UCSD-AML1 (cell line): ENCODE measurements at regions not wholly inside any gene's neighbourhood (a gene's known extent, or its start where the extent isn't known, plus 50 kb on each side); places are given as distances from the start of the nearest gene placed in this dataset.
A peak's percentile ranks its signal among the peaks of the same experiment; 100 is the strongest.

Source experiments
- DNase-seq: peaks from one replicate; lab custom pipeline; 2025; ENCODE audit not compliant: unreplicated experiment; lab: John Stamatoyannopoulos, UW

DNA sequence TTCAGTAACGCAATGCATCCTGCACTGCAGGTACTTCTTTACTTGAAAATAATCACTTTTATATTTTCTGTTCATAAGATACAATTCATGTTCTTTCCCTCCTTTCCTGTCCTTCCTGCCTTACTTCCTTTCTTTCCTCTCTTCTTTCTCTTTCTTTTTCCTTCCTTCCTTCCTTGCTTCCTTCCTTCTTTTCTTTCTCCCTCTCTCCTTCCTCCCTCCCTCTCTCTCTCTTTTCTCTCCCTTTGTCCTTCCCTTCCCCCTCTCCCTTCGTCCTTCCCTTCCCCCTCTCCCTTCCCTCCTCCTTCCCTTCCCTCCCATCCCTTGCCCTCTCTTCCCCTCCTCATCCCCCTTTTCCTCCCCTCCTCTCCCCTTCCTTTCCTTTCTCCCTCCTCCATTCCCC, 227.8 kb upstream of the KLF6 start:
- no peak for DNase-seq

DNA sequence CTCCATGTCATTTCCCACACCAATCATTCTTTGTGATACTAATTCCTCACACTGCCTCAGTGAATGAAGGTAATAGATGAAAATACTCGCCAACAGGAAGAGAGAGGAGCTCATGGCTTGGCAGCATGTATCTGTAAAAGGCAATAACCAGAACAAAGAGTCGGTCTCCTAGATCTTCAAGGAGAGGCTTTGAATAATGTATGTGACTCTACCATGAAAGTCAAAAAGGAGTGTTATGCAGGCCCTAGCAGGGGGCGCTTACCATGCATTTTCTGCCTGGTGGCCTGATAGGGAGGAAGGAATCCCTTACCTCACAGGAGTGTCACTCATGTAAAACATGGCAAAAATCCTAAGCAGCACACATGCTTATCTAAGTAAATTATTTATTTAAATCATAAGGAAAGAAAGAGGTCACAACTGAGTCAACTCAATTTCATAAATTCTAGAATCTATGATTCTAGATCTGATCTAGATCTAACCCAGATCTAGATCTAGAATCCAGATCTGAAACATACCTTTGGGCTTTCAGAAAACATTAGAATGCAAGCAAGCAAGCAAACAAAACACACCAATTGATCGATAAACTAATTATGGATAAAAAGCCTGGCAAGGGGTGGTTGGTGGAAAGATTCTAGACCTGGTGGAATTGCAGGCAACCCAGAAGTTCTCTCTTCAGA, 226.3 kb upstream of the KLF6 start:
- no peak for DNase-seq

DNA sequence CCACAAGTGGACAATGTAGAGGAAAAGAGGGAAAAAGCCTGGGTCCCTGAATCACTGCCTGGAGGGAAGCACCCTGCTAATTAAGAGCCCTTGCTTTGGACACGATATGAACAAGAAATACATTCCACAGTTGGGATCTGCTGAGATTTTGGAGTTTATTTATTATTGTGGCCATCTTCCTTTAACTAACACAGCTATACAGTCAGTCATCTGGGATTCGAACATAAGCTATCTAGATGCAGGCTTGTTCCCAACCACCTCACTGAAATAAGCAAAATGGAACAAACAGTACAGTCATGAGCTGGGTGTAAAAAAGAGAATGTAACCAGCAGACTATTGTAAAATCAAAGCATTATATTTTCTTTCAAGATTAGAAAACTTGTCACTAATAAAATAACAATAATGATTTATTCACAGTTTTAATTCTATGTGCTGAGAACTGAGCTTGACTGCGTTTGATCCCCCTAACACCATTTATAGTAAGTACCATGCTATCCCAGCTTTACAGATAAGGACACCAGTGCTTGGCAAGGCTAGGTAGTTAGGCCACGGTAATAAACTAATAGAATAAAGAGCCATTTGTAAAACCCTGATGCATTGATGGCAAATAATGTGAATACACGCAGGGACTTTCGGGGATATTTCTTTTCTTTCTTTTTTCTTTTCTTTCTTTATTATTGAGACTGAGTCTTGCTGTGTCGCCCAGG, 223.8 kb upstream of the KLF6 start:
- no peak for DNase-seq

DNA sequence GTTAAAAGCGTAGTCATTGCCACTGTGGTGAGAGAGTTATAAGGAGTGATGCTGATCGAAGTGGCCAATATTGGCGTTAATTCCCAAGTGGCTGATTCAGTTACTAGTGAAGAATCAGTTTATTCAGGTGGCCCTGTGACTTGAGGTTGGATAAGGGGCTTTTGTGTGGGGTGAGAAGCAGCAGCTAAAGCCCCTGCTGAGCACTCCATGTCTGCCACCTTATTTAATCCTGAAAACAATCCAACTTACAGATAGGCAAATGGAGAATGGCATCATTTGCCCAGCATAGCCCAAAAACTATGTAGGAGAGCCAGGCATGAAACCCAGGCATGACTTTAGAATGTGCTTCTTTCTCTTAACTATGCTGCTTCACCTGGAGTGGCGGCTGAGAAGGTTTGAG, 222.8 kb upstream of the KLF6 start:
- DNase-seq, result no peak

DNA sequence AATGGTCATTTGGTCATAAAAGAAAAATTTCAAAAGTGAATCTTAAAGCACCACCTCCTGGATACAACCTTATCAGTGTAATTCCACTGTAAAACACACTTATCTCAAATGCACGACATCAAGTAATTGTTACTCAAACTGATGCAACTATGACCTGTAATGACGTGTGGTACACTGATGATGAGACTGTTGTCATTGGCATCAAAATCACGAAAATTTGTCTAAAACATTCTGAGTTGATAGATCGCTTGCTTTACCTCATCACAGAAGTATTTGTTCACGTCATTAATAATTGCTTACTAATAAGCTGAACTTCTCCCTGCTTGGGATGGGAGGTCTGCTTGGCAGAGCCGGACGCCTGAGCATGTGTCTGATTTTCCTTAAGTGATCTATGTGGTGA, 221.8 kb upstream of the KLF6 start:
- no peak for DNase-seq

DNA sequence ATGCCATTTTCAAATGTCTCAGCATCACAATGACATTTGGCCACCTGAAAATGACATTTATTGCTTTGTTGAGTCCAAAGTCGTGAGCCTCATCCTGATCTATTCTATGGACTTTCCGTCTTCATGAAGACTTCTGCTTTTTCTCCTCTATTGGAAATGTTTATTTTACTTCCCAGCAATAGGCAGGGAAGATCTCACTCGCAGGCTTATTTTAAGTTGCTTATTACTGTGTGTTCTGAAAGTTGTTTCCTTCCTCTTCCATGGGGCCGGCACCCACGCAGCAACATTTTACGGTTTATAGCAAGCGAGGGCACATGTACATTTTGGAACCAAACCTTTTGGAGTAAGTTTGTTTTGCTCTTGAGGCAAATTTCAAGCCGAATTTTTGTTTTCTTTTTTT, 221.0 kb upstream of the KLF6 start:
- peak; percentile 43 for DNase-seq

DNA sequence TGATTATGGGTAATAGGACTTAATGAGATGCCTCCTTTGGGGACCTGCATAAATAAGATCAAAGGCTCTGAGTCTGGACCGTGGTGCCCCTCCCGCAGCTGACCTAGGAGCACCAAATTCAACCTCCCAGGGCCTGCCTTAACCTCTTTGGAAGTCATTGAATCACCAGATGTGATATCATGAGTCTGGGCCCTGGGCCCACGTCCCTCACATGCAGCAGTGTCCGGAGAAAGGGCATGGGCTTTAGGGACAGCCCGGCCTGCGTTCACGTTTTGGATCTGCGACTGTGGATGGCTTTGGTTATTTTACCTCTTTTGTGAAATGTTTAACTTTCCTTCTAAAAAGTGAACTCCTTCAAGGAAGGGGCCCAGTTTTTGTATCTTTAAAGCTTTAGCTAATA, 220.0 kb upstream of the KLF6 start:
- no peak for DNase-seq

DNA sequence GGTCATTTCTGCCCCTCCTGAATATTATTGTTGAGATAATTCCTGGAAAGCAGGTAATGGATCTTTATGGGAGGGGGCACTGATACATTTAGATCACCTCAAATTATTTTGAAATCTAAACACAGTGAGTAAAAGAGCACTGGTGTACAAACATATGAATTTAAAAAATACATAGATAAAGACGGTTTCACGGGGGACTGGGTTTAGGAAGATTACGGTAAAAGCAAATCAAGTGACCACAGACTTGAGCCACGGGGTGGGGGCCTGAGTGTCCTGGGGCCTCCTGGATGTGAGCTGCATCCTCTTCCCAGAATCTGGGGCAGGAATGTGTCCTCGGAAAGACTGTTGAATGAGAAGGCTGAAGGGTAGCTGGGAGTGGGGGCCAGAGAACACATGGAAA, 219.1 kb upstream of the KLF6 start:
- no peak for DNase-seq

DNA sequence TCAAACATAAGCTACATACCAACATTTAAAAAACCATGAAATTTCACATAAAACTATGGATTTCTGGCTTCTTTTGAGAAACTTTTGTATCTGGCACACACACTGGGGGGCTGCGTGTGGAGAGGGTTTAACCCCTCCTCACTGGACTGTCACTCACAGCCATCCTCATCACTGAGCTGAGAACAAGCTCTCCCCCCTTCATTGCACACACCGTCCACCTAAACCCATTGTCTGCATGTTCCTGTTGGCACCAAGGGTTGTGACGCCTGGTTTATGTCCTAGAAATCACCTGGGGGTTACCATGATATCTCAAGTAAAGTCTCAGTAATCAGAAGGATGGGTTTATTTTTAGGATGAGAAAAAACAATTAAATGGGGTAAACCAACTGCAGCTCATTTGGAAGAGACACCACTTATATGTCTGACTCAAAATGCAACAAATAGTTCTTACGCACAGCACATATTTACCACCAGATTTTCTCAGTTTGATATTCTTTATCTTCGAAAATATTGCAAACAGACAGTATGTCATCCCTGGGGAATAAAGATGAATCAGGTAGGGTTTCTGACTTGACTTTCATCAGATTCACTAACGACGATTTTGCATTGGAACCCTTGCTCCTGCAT, 218.5 kb upstream of the KLF6 start:
- DNase-seq, result no peak

DNA sequence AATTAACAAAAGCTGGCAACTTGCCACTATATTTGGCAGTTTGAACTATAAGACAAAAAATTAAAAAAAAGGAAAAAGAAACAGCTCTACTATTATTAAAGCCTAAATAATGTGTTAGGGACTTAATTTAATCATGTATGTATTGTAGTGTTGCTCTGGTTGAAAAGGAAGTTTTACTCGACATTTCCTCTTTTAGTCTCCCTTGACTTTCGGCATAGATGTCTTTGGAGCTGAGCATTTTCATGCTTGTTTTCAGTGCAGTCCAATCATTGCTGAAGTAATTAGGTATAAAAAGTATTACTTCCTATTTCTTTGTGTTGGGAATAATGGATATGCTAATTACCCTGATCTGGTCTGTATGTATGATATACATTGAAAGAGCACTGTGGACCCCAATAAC, 216.8 kb upstream of the KLF6 start:
- DNase-seq, result no peak

DNA sequence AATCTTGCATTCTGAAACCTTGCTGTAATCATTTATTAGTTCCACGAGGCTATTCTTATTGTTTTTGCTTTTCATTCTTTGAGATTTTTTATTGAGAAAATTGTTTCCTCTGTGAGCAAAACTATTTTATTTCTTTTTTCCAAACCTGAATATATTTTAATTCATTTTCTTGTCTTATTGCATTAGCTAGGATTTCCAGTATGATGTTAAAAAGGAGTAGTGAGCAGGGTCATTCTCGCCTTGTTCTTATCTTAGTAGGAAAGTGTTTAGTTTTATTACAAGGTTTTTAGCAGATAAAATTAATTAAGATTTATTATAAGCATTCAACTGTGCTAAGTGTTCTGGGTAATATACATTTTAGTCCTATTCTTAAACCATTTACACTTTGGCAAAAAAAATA, 214.6 kb upstream of the KLF6 start:
- no peak for DNase-seq

DNA sequence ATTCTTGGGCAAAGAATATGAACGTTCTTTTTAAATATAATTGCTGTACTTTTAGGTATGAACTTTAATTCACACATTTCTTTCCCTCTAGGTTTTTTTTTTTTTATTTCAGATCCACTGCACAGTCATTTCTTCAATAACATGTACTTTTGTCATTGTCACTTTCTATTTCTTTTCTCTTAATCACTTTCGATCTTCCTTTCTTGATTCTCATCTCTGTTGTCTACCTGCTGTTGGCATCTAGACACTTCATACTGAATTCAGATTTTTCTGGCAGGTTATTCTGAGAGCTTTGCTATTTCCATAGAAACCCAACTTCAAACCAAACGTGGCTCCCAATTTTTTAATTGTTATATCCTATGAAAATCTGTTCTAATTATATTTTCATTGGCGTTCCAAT, 211.7 kb upstream of the KLF6 start:
- DNase-seq, result no peak

DNA sequence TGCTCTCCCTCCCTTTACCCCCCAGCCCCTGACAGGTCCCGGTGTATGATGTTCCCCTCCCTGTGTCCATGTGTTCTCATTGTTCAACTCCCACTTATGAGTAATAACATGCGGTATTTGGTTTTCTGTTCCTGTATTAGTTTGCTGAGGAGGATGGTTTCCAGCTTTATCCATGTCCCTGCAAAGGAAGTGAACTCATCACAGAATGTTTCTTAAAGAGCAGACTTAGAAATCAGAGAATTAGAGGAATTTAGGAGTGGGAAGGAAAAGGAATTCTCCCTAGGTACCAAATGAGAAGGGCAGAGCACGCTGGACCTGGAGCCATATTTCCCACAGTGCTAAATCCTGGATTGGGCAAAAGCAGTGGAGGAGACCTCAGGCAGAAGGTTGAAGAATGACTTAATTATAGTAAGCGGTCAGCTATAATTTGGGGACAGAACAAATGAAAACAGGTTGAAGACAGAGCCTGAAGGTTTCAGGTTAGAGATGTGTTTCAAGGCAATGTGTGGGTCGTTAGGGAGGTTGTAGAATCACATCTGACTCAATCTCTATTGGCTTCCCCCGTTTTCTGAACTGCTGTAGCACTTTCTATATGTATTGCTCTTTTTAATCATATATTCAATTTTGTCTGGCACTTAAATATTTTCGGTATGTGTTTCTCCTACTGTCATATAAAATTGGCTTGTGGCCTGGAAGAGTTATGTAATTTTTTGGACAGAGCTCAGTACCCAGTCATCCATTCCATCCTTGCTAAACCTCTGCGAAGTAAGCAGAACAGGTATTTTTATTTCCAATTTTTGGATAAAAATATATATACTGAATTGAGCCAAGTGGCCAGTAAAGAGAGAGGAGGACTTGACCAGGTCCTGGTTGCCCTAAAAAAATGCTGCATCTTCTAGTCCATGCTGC, 210.5 kb upstream of the KLF6 start:
- no peak for DNase-seq

DNA sequence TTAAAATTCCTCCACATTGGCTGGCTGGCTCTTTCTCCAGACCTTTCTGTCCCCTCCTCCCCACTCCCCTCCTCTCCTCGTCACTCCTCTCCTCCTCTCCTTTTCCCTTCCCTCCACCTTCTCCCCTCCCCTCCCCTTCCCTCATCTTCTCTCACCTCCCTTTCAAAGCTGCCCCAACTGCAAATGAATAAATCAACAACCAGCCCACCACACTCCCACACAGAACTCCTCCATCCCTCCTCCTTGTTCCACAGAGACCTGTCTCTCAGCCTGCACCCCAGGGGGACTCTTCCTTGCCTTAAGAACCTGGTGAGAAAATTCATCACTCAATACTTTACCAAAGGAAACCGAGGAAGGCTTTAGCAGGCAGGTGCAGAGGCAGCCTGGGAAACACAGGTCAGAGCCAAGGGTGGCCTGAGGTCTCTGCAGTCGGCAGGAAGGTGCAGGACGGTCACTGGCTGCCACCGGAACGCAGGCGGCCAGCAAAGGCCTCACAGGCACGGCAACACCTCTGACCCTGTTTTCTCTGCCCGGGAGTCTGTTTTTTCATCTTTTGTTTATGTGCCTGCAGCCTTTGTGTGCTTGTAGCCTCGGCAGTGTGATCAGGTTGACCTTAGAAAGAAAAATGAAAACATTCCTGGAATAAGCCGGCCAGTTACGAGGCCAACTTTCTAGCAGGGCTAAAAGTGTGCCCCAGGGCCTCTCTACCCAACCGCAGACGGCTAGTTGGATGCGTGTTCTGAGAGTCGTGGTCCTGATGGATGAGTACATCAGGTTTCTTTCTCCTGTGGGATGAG, 207.6 kb upstream of the KLF6 start:
- no peak for DNase-seq

DNA sequence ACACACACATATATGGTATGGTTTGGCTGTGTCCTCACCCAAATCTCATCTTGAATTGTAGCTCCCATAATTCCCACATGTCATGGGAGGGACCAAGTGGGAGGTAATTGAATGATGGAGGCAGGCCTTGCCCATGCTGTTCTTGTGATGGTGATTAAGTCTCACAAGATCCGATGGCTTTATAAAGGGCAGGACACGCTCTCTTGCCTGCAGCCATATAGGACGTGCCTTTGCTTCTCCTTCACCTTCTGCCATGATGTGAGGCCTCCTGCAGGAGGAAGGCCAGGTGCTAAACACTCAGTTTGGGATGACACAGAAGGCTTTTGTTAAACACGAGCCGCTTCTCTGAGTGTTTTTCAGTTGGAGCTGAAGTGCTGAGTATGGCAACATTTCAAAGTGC, 205.3 kb upstream of the KLF6 start:
- DNase-seq, result no peak

DNA sequence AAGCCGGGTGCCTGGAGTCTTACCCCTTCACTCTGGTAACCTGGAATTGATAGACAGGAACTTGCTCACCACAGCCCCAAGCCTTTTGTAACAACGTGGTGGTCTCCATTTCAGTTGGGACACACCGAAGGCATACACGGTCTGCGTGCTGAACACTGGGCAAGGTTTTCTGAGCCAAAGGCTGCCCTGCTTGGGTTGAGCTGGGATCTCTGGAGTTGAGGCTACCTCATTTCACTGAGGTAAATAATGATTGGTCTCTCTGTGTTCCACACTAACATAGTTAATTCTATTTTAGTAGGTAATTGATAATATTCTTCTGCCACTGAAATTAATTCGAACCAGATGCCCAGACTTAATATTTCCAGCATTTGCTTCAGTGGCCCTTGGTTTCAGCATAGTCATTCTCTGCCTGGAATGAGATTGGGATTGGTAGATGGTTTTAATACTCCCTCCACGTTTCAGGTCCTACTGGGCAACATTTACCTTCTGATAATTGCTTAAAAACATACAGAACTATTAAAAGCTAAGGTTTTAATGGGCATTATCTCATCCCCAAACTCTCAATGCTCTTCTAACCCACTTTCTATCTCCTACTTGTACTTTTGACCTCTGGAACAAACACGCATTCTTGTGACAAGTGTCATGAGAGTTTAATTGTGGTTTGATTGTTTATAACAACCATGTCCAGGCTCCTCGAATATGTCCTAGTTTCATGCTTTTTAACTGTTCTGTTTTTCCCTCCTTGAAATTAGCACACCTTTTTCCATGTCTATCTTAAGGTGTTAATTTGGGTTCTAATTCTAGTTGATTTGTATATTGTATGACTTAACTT, 202.3 kb upstream of the KLF6 start:
- DNase-seq, result no peak

DNA sequence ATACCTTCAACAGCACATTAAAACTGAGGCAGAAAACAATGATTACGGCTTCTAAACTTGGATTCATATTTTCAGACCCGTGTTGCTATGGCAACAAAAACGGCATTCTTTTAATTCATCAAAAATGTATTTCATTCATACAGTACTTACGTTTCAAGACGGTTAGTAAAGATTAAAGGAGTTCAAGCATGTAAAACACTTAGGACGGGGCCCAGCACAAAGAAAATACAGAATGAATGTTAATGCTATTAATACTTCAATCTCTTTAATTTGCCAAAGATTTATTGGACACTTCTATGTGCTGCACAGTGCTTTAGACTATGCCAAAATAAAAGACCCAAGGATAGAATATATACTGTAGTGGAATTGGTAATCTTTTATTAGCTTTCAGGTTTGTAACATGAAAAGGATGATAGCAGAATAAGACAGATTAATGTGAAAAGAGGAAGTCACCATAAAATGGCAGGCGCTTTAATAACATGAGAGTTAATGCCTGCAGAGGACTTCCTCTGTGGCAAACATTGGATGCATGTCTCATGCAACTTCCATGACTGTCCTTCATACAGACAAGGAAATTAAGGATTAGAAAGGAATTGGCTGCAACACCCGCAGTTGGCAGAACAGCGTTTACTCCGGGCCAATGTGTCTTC, 201.6 kb upstream of the KLF6 start:
- no peak for DNase-seq

DNA sequence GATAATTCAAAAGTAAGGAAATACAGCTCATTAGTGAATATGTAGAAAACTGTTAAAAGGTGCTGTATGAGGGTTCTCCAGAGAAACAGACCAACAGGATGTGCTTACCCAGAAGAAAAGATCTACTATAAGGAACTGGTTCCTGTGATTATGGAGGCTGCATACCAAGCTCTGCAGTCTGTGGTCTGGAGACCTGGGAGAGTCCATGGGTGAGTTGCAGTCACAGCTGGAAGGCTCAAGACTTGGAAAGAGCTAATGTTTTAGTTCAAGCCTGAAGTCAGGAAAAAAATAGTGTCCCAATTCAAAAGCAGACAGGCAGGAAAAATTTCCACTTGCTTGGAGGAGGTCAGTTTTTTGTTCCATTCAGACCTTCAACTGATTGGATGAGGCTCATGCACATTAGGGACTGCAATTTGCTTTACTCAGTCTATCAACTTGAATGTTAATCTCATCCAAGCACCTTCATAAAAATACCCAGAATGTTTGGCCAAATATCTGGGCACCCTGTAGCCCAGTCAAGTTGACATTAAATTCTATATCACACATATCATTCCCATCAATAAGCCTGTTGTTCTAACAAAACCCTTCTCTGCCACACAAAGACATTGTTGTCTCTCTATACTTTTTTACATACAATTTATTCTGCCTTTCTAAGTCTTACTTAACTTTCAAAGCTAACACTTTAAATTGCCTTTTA, 197.9 kb upstream of the KLF6 start:
- DNase-seq, result no peak

DNA sequence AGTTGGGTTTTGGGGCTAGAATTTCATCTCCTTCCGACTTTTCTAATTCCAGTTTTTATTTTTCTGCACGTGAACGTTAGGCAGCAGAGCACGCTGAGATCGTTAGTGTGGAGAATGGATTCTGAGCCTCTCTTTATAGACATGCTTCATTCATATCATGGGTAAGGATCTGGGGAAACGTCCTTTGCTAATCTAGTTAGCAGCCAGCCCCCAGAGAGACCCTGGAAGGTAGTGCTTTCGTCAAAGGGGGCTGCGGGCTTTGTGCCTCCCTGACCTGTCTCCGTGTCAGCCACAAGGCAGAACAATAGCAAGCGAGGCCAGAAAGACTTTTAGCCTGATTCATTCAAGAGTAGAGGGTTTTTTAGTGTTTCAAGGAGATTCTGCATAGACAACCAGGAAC, 196.3 kb upstream of the KLF6 start:
- no peak for DNase-seq
